Esophagus squamous epithelium (tissue), 4 donors: ENCODE measurements at regions not wholly inside any gene's neighbourhood (a gene's known extent, or its start where the extent isn't known, plus 50 kb on each side); places are given as distances from the start of the nearest gene placed in this dataset.

Experiments used
- POLR2A ChIP-seq, 4 donors: fragments of 450-650 bp; IDR thresholded peaks; one replicate each; pipeline ENCODE4 v1.6.1; 2017; ENCODE audit warnings: antibody characterized with exemption in 4 of 4, mild to moderate bottlenecking in 4 of 4, moderate library complexity in 3 of 4
- TF ChIP-seq, protein P1 (sequence below), 6 experiments: fragments of 450-650 bp in 4 of 6; fragments of 200-600 bp in 2 of 6; sonication (generic) in 2 of 6; IDR thresholded peaks; one replicate each; pipeline ENCODE4 v1.5.1; 2016 to 2019; ENCODE audit warnings: antibody characterized with exemption in 6 of 6, mild to moderate bottlenecking in 4 of 6, moderate library complexity in 4 of 6

- TF ChIP-seq, protein P1, sequence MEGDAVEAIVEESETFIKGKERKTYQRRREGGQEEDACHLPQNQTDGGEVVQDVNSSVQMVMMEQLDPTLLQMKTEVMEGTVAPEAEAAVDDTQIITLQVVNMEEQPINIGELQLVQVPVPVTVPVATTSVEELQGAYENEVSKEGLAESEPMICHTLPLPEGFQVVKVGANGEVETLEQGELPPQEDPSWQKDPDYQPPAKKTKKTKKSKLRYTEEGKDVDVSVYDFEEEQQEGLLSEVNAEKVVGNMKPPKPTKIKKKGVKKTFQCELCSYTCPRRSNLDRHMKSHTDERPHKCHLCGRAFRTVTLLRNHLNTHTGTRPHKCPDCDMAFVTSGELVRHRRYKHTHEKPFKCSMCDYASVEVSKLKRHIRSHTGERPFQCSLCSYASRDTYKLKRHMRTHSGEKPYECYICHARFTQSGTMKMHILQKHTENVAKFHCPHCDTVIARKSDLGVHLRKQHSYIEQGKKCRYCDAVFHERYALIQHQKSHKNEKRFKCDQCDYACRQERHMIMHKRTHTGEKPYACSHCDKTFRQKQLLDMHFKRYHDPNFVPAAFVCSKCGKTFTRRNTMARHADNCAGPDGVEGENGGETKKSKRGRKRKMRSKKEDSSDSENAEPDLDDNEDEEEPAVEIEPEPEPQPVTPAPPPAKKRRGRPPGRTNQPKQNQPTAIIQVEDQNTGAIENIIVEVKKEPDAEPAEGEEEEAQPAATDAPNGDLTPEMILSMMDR (IDR thresholded peaks at IDR 0.05), result no peak
- no peak for TF ChIP-seq POLR2A (IDR thresholded peaks at IDR 0.05)
These were observed 103.3 kb upstream of the ZFHX3 start for GRCh38 chr16:73151225-73151624.
